ENCODE measurements at regions not wholly inside any gene's neighbourhood (a gene's known extent, or its start where the extent isn't known, plus 50 kb on each side); places are given as distances from the start of the nearest gene placed in this dataset.
"Not testable (repeated sequence)": the region's sequence is repeated elsewhere in the genome, so short reads cannot be mapped to it uniquely, and the experiment has no call there.

GRCh38 chr2:208608122-208608835 lies 201.7 kb downstream of the PTH2R start:
- no peak for DNase-seq

- DNase-seq, result no peak
These were observed 202.7 kb downstream of the PTH2R start for GRCh38 chr2:208609166-208609804.

GRCh38 chr2:208615675-208616074 lies 209.1 kb downstream of the PTH2R start:
- DNase-seq, result peak; percentile 71

DNA sequence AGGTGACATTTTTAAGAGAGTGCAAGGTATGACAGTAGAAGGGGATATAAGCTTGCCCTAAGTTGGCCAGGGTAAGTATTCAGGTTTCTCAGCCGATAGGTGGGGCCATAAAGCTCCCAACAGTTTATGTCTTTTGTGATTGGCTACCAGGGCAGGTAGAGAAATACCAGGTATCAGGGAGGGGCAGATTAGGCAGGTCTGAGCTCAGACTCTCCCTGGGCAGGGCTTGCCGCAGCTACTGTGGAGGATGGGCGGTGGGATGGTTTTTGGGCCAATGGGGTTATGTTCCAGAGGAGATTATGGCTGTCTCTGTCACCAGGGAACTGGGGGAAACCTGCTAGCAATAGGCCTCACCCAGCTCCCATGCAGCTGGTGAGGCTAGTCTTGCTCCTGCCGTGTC lies 211.6 kb downstream of the PTH2R start:
- no peak for DNase-seq

- no peak for DNase-seq
These were observed 213.4 kb downstream of the PTH2R start for GRCh38 chr2:208619993-208620392.

DNA sequence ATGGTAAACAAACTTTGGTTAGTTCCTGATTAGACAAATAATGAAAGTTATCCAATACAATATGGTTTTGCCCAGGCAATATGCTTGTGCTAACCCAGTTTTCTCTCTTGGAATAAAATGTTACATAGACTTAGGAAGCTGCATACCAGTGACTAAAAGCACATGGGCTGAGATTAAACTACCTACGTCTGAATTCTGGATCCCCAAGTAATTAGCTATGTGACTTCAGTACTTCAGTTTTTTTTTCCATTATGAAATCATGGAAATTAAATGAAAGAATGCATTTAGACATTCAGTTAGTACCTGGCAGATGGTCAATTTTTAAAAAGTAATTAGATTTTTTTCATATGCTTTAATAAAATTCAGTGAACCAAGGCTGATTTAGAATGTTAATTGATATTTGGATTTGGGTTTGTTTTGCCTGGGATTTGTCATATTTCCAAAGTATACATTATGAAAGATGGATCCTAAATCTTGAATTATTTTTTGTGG lies 213.9 kb downstream of the PTH2R start:
- no peak for DNase-seq

DNA sequence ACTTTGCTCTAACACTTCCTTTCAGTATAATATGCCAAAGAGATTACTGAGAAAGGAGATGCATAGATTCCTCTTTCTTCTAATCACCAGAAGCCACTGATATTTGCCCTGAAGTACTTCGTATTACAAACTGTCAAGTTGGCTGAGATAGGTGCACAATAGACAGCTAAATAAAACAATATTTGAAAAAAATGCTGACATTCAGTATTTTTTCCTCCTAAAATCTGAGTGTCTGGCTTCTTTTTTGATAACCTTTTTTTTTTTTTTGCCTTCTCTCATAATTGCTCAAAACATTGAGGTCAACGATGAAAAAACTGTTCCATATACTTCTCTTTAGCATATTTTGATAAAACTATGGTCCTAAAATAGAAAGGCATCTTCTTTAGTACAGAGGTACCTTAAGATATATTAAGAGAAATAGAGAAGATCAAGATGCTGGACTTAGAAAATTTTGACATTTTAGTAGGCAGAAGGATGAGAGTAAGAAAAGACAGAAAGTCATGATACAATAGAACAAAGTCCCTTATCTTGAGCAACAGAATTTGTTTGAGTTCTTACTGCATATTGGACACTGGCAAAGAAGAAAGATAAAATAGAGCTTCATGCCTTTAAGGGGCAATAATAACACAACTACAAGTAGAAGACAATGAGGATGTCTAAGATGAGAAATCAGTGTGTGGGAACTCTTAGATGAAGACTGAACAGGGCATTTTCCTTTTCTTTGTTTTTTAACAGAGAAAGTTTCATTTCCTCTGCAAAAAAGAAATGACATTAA lies 220.7 kb downstream of the PTH2R start:
- peak; percentile 72 for DNase-seq

- peak; percentile 75 for DNase-seq
These were observed 221.3 kb downstream of the PTH2R start for GRCh38 chr2:208627916-208628315.

- peak; percentile 76 for DNase-seq
These were observed 231.5 kb downstream of the PTH2R start for GRCh38 chr2:208638059-208638458.

GRCh38 chr2:208642125-208642779 lies 235.7 kb downstream of the PTH2R start:
- no peak for DNase-seq

- no peak for DNase-seq
These were observed 236.6 kb downstream of the PTH2R start for GRCh38 chr2:208643145-208643544.

GRCh38 chr2:208645226-208645625 lies 238.6 kb downstream of the PTH2R start:
- DNase-seq, result no peak

- DNase-seq, result peak; percentile 24
These were observed 241.8 kb downstream of the PTH2R start for GRCh38 chr2:208648368-208648767.

DNA sequence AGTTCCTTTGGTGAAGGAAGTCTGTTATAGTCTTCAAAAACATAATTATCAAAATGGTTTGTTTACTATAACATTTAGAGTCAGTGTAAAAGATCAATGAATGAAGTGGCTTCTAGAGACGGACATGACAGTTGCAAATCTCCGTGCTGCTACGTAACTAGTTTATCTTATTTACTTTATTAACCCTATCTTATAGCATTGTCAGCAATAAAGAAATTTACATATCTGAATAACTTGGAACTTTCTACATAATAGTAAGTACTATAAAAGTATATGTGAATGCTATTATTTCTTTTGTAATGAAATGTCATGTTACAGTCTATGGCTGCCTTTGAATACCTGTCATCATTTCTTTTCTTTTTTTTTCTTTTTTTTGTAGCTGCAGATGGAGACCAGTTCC lies 246.8 kb downstream of the PTH2R start:
- DNase-seq, result no peak

GRCh38 chr2:208654056-208654455 lies 247.5 kb downstream of the PTH2R start:
- no peak for DNase-seq

GRCh38 chr2:208657468-208657867 lies 250.9 kb downstream of the PTH2R start:
- peak; percentile 15 for DNase-seq

GRCh38 chr2:208669394-208669793 lies 262.8 kb downstream of the PTH2R start:
- DNase-seq, result no peak

DNA sequence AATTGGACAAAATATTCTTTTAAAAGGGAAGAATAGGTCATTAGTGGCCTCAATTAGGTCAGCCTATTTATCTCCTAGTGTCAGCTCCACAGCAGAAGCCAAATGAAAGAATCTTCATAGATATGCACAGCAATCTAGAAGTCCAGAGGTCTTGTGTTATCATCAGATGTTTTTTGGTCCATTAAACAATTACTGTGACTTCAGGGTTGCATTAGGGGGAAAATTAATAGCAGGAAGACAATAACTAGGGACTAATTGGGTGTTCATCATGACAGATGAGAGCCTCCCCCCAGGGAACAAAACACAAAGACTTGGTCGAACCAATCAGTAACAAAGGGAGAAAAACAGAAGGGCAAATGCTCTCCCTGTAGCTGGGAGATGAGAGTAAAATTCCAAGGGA lies 264.7 kb downstream of the PTH2R start:
- DNase-seq, result peak; percentile 29

- no peak for DNase-seq
These were observed 265.5 kb downstream of the PTH2R start for GRCh38 chr2:208671886-208672680.

DNA sequence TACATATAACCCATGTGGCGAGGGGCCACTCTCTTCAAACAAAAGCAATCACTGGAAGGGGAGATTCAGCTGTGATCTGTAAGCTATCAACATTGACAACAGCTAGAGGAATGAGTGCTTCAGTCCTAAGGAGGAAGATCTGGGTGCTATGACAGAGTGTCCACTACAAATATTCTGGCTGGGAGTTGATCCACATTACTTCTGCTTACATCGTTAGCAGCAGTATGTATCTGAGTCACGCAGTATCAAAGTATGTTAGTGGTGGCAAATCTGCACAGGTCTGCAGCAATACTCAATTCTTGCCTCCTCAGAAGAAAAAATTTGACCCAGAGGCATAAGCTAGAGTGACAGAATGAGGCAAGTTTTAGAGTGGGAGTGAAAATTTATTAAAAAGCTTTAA lies 267.0 kb downstream of the PTH2R start:
- no peak for DNase-seq

DNA sequence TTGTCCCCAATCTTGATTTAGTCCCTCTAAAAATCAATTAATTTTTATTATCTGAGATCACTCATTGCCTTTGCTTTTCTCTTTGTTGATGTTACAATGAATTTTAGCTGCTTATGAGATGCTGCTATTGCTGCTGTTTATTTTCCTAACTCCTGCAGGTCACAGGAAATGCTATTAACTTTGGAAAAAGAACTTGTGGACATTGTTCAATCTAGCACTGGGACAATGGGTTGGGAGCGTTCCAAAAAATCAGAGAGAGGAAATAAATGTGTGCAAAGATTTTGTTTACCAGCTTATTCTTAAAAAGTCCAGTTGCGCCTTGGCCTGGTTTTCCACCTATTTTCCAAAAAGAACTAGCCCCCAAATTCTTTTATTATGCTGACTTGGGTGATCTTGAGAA lies 268.3 kb downstream of the PTH2R start:
- DNase-seq, result no peak

- not testable (repeated sequence) for DNase-seq
These were observed 279.3 kb downstream of the PTH2R start for GRCh38 chr2:208685929-208686328.
